IPS-20b (cell line): ENCODE measurements at regions not wholly inside any gene's neighbourhood (a gene's known extent, or its start where the extent isn't known, plus 50 kb on each side); places are given as distances from the start of the nearest gene placed in this dataset.

ENCODE experiments used
- H3K27ac ChIP-seq: one replicate; pipeline ENCODE4 v1.5.1; 2013; ENCODE audit warnings: low read length
- H3K27me3 ChIP-seq: 2 replicates; pipeline ENCODE4 v1.6.1; 2013; ENCODE audit warnings: mild to moderate bottlenecking, low read length, inconsistent platforms; ENCODE audit not compliant: insufficient read depth
- H3K36me3 ChIP-seq: 2 replicates; pipeline ENCODE4 v1.6.1; 2013; ENCODE audit warnings: low read depth, mild to moderate bottlenecking, inconsistent platforms, low read length, moderate library complexity; ENCODE audit not compliant: insufficient read depth
- H3K4me1 ChIP-seq: 2 replicates; pipeline ENCODE4 v1.6.1; 2013; ENCODE audit warnings: mild to moderate bottlenecking, control low read depth, inconsistent platforms, low read length, moderate library complexity; ENCODE audit not compliant: insufficient read depth
- H3K4me3 ChIP-seq: 2 replicates; pipeline ENCODE4 v1.5.1; 2013; ENCODE audit warnings: mild to moderate bottlenecking, low read length, inconsistent platforms
- H3K9ac ChIP-seq: 2 replicates; pipeline ENCODE4 v1.6.1; 2013; ENCODE audit warnings: low read depth, mild to moderate bottlenecking, inconsistent platforms, low read length, moderate library complexity
- H3K9me3 ChIP-seq: 2 replicates; pipeline ENCODE4 v1.6.1; 2013; ENCODE audit warnings: mild to moderate bottlenecking, low read depth, low read length, inconsistent platforms; ENCODE audit not compliant: insufficient read depth

GRCh38 chr3:43206105-43206504, 80.2 kb upstream of the SNRK start:
- H3K27ac ChIP-seq: no peak overlapping the region
- no peak overlapping the region for H3K9ac ChIP-seq
- no peak overlapping the region for H3K4me3 ChIP-seq
- H3K36me3 ChIP-seq: no peaks in the 10 kb centered on the region
- no peaks in the 10 kb centered on the region for H3K9me3 ChIP-seq
- no peaks in the 10 kb centered on the region for H3K4me1 ChIP-seq
- no peaks in the 10 kb centered on the region for H3K27me3 ChIP-seq

GRCh38 chr3:43203022-43203421, 83.3 kb upstream of the SNRK start:
- H3K4me3 ChIP-seq: no peak overlapping the region
- H3K9ac ChIP-seq: no peak overlapping the region
- no peaks in the 10 kb centered on the region for H3K36me3 ChIP-seq
- H3K9me3 ChIP-seq: no peaks in the 10 kb centered on the region
- no peaks in the 10 kb centered on the region for H3K4me1 ChIP-seq
- no peaks in the 10 kb centered on the region for H3K27me3 ChIP-seq
- H3K27ac ChIP-seq: no peak overlapping the region

- Histone ChIP-seq H3K9me3 (no peaks in the 10 kb centered on the region), H3K4me3 (no peak overlapping the region), H3K36me3 (no peaks in the 10 kb centered on the region), H3K9ac (no peak overlapping the region), H3K4me1 (no peaks in the 10 kb centered on the region), H3K27ac (no peak overlapping the region), H3K27me3 (no peaks in the 10 kb centered on the region)
Observed at GRCh38 chr3:43201581-43201980, 84.8 kb upstream of the SNRK start.

GRCh38 chr3:43199645-43200306, 86.6 kb upstream of the SNRK start:
- Histone ChIP-seq H3K4me1 (no peaks in the 10 kb centered on the region), H3K4me3 (no peak overlapping the region), H3K9me3 (no peaks in the 10 kb centered on the region), H3K27me3 (no peaks in the 10 kb centered on the region), H3K36me3 (no peaks in the 10 kb centered on the region), H3K27ac (no peak overlapping the region), H3K9ac (no peak overlapping the region)

- Histone ChIP-seq H3K27me3 (no peaks in the 10 kb centered on the region), H3K4me1 (no peaks in the 10 kb centered on the region), H3K4me3 (no peak overlapping the region), H3K36me3 (no peaks in the 10 kb centered on the region), H3K9me3 (no peaks in the 10 kb centered on the region), H3K9ac (no peak overlapping the region), H3K27ac (no peak overlapping the region)
Observed at GRCh38 chr3:43198791-43199644, 87.3 kb upstream of the SNRK start.

- Histone ChIP-seq H3K4me3 (no peak overlapping the region), H3K9ac (no peak overlapping the region), H3K27me3 (no peaks in the 10 kb centered on the region), H3K9me3 (no peaks in the 10 kb centered on the region), H3K27ac (no peak overlapping the region), H3K4me1 (no peaks in the 10 kb centered on the region), H3K36me3 (no peaks in the 10 kb centered on the region)
Observed at GRCh38 chr3:43198301-43198700, 88.0 kb upstream of the SNRK start.

- no peaks in the 10 kb centered on the region for H3K9me3 ChIP-seq
- H3K4me1 ChIP-seq: no peaks in the 10 kb centered on the region
- no peak overlapping the region for H3K27ac ChIP-seq
- no peak overlapping the region for H3K9ac ChIP-seq
- H3K36me3 ChIP-seq: no peaks in the 10 kb centered on the region
- no peaks in the 10 kb centered on the region for H3K27me3 ChIP-seq
- H3K4me3 ChIP-seq: no peak overlapping the region
Observed at GRCh38 chr3:43197181-43197580, 89.2 kb upstream of the SNRK start.

GRCh38 chr3:43196721-43197120, 89.6 kb upstream of the SNRK start:
- Histone ChIP-seq H3K9ac (no peak overlapping the region), H3K27me3 (no peaks in the 10 kb centered on the region), H3K27ac (no peak overlapping the region), H3K9me3 (no peaks in the 10 kb centered on the region), H3K4me1 (no peaks in the 10 kb centered on the region), H3K36me3 (no peaks in the 10 kb centered on the region), H3K4me3 (no peak overlapping the region)

- H3K9ac ChIP-seq: no peak overlapping the region
- H3K4me3 ChIP-seq: no peak overlapping the region
- H3K9me3 ChIP-seq: no peaks in the 10 kb centered on the region
- no peaks in the 10 kb centered on the region for H3K4me1 ChIP-seq
- no peaks in the 10 kb centered on the region for H3K36me3 ChIP-seq
- no peak overlapping the region for H3K27ac ChIP-seq
- H3K27me3 ChIP-seq: no peaks in the 10 kb centered on the region
Observed at GRCh38 chr3:43195115-43195498, 89.2 kb upstream of the POMGNT2 start.

GRCh38 chr3:43194490-43195114, 88.7 kb upstream of the POMGNT2 start:
- Histone ChIP-seq H3K9ac (no peak overlapping the region), H3K9me3 (no peaks in the 10 kb centered on the region), H3K4me1 (no peaks in the 10 kb centered on the region), H3K27ac (no peak overlapping the region), H3K36me3 (no peaks in the 10 kb centered on the region), H3K4me3 (no peak overlapping the region), H3K27me3 (no peaks in the 10 kb centered on the region)

GRCh38 chr3:43194069-43194468, 88.2 kb upstream of the POMGNT2 start:
- no peak overlapping the region for H3K9ac ChIP-seq
- no peak overlapping the region for H3K27ac ChIP-seq
- no peaks in the 10 kb centered on the region for H3K36me3 ChIP-seq

GRCh38 chr3:43192028-43192427, 86.1 kb upstream of the POMGNT2 start:
- no peak overlapping the region for H3K9ac ChIP-seq
- no peaks in the 10 kb centered on the region for H3K9me3 ChIP-seq
- H3K4me1 ChIP-seq: no peaks in the 10 kb centered on the region
- H3K27me3 ChIP-seq: no peaks in the 10 kb centered on the region
- H3K36me3 ChIP-seq: no peaks in the 10 kb centered on the region
- H3K27ac ChIP-seq: no peak overlapping the region
- H3K4me3 ChIP-seq: no peak overlapping the region

More at GRCh38 chr3:43194069-43194468, 88.2 kb upstream of the POMGNT2 start:
- Histone ChIP-seq H3K4me3 (no peak overlapping the region), H3K27me3 (no peaks in the 10 kb centered on the region), H3K9me3 (no peaks in the 10 kb centered on the region), H3K4me1 (no peaks in the 10 kb centered on the region)
